CD4-positive, alpha-beta memory T cell (primary cell): ENCODE measurements at regions not wholly inside any gene's neighbourhood (a gene's known extent, or its start where the extent isn't known, plus 50 kb on each side); places are given as distances from the start of the nearest gene placed in this dataset.
"Not testable (repeated sequence)": the region's sequence is repeated elsewhere in the genome, so short reads cannot be mapped to it uniquely, and the experiment has no call there.

ENCODE experiments used
- CTCF ChIA-PET: fragments of 350-600 bp; sonication (Branson Sonifier 250); formaldehyde crosslinking; loops from one replicate; lab custom pipeline; 2021; ENCODE audit warnings: inconsistent platforms; ENCODE audit not compliant: partially characterized antibody; lab: Charles Lee
- POLR2A ChIA-PET: fragments of 350-600 bp; sonication (Branson Sonifier 250); formaldehyde crosslinking; loops from one replicate; lab custom pipeline; 2021; ENCODE audit not compliant: partially characterized antibody; lab: Charles Lee
- DNase-seq, 5 donors: peaks; one replicate each; pipeline versions ENCODE4 v3.0.0 to v3.0.0-alpha.2; 2020 to 2022; ENCODE audit warnings: mixed read lengths in 1 of 5
- H3K27ac ChIP-seq: one replicate; pipeline ENCODE4 v1.7.0; 2013; ENCODE audit warnings: low read depth, low read length
- H3K27me3 ChIP-seq: 2 replicates; pipeline ENCODE4 v1.7.0; 2013; ENCODE audit warnings: mild to moderate bottlenecking, low read length, moderate library complexity; ENCODE audit not compliant: insufficient read depth
- H3K36me3 ChIP-seq: 2 replicates; pipeline ENCODE4 v1.7.0; 2013; ENCODE audit warnings: mild to moderate bottlenecking, low read length, moderate library complexity; ENCODE audit not compliant: insufficient read depth
- H3K4me1 ChIP-seq: 2 replicates; pipeline ENCODE4 v1.7.0; 2013; ENCODE audit warnings: mild to moderate bottlenecking, low read length, moderate library complexity; ENCODE audit not compliant: insufficient read depth
- H3K4me3 ChIP-seq, 2 donors: one replicate each; pipeline ENCODE4 v1.7.0; 2013; ENCODE audit warnings: low read length in 2 of 2, mild to moderate bottlenecking in 1 of 2
- H3K9me3 ChIP-seq, 2 donors: one replicate each; pipeline ENCODE4 v1.7.0; 2013; ENCODE audit warnings: low read length in 2 of 2, control low read depth in 1 of 2; ENCODE audit not compliant: control insufficient read depth in 1 of 2
- H3K27ac Mint-ChIP-seq, 7 donors: one replicate each; pipeline ENCODE4 v1.8.0; 2020 to 2021; ENCODE audit warnings: mixed read lengths in 7 of 7, mild to moderate bottlenecking in 6 of 7, inconsistent platforms in 3 of 7, moderate library complexity in 3 of 7
- H3K27me3 Mint-ChIP-seq, 2 donors: one replicate each; pipeline ENCODE4 v1.8.0; 2020 to 2021; ENCODE audit warnings: mixed read lengths in 2 of 2
- H3K36me3 Mint-ChIP-seq, 2 donors: one replicate each; pipeline ENCODE4 v1.8.0; 2020 to 2021; ENCODE audit warnings: mixed read lengths in 2 of 2, inconsistent platforms in 1 of 2, mild to moderate bottlenecking in 1 of 2
- H3K4me1 Mint-ChIP-seq, 4 donors: one replicate each; pipeline ENCODE4 v1.8.0; 2020 to 2021; ENCODE audit warnings: mixed read lengths in 4 of 4, mild to moderate bottlenecking in 1 of 4
- H3K4me3 Mint-ChIP-seq, 8 donors: one replicate each; pipeline ENCODE4 v1.8.0; 2020 to 2021; ENCODE audit warnings: mixed read lengths in 8 of 8, mild to moderate bottlenecking in 7 of 8, moderate library complexity in 6 of 8, inconsistent platforms in 3 of 8
- H3K9me3 Mint-ChIP-seq, 8 donors: one replicate each; pipeline ENCODE4 v1.8.0; 2020 to 2021; ENCODE audit warnings: mixed read lengths in 8 of 8, mild to moderate bottlenecking in 5 of 8, inconsistent platforms in 3 of 8, moderate library complexity in 1 of 8
- intact Hi-C: fragments of 100-400 bp; cut with micrococcal nuclease; formaldehyde crosslinking; loops from one replicate; pipeline ENCODE4 v1.15.1; 2023

DNA sequence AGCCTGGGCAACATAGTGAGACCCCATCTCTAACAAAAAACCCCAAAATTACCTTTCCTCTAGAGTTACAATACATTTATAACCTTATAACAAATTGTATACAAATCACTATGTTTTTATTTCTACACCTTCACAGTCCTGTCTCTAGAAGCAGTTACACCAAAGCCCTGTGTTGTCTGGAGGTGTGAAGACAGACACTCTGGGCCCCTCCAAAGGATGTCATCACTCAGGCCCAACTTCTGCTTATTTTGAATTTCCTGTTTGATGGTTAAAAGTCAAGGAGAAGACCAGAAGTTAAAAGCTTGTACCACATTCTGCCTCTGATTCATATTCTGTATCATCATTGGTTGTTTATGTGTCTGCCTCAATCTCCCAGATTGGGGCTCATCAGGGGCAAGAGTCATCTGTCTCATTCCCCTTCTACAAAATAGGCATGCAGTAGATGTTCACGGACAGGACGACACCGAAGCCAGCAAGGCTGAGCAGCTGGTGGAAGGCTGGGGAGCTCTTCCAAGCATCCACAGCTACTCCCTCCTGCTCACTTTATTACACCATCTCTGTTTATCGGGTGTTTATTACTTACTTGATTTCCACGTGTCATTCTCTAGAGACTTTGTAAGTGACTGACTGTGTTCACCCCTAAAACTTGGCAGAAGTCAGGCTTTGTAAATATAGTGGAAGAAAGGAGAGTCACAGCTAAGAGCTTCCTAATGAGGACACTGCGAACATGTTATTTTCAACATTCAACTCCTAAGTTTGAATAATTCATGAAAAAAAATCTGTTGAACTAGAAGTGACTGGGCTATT is 136.8 kb upstream of the ANKRD28 start:
- Mint-ChIP-seq H3K4me1 (no peaks in the 10 kb centered on the region), H3K4me3 (no peak overlapping the region), H3K27ac (no peak overlapping the region), H3K9me3 (peaks cover 0 to 2% (median 0%) of the 10 kb centered on the region in 8 donors), H3K27me3 (peaks cover 0 to 4% of the 10 kb centered on the region in 2 donors), H3K36me3 (no peaks in the 10 kb centered on the region)
- Histone ChIP-seq H3K36me3 (no peaks in the 10 kb centered on the region), H3K4me3 (no peak overlapping the region), H3K27me3 (no peaks in the 10 kb centered on the region), H3K9me3 (no peaks in the 10 kb centered on the region), H3K4me1 (no peaks in the 10 kb centered on the region), H3K27ac (no peak overlapping the region)
- ChIA-PET CTCF (interaction anchor here (1.3 kb wide), 1 partner anchor 19 kb away, joined by 3 read pairs; no protein-coding TSS in a partner anchor), POLR2A (no interaction called here)
- intact Hi-C loops: no loop called here
- no peak for DNase-seq

- POLR2A ChIA-PET: no interaction called here
- H3K4me3 ChIP-seq: no peak overlapping the region
- H3K9me3 ChIP-seq: no peaks in the 10 kb centered on the region
- no peak overlapping the region for H3K4me3 Mint-ChIP-seq
- H3K27me3 Mint-ChIP-seq: peaks cover 0 to 4% of the 10 kb centered on the region in 2 donors
- peaks cover 2 to 9% (median 4%) of the 10 kb centered on the region in 8 donors for H3K9me3 Mint-ChIP-seq
- H3K36me3 ChIP-seq: no peaks in the 10 kb centered on the region
- no peaks in the 10 kb centered on the region for H3K27me3 ChIP-seq
- H3K36me3 Mint-ChIP-seq: peaks cover 0 to 15% of the 10 kb centered on the region in 2 donors
- DNase-seq: no peak
- no peak overlapping the region for H3K27ac Mint-ChIP-seq
- no peak overlapping the region for H3K27ac ChIP-seq
- H3K4me1 Mint-ChIP-seq: no peaks in the 10 kb centered on the region
- intact Hi-C loops: no loop called here
- no peaks in the 10 kb centered on the region for H3K4me1 ChIP-seq
- CTCF ChIA-PET: no interaction called here
Measured at GRCh38 chr3:15936312-15936711, 138.5 kb upstream of the ANKRD28 start.

- intact Hi-C loops: no loop called here
- peaks cover 0 to 4% of the 10 kb centered on the region in 2 donors for H3K27me3 Mint-ChIP-seq
Measured at GRCh38 chr3:15940641-15941040, 142.9 kb upstream of the ANKRD28 start.

DNA sequence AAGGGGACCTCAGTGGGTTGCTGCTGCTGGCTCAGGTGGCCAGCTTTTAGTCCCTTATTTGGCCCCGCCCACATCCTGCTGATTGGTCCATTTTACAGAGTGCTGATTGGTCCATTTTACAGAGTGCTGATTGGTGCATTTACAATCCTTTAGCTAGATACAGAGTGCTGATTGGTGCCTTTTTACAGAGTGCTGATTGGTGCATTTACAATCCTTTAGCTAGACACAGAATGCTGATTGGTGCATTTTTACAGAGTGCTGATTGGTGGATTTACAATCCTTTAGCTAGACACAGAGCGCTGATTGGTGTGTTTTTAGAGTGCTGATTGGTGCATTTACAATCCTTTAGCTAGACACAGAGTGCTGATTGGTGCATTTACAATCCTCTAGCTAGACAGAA is 143.7 kb upstream of the ANKRD28 start:
- intact Hi-C loops, DNase-seq: not testable (repeated sequence)
- peaks cover 0 to 15% of the 10 kb centered on the region in 2 donors for H3K36me3 Mint-ChIP-seq

More at GRCh38 chr3:15940641-15941040, 142.9 kb upstream of the ANKRD28 start:
- peaks cover 0 to 2% (median 0%) of the 10 kb centered on the region in 4 donors for H3K4me1 Mint-ChIP-seq
- no peak overlapping the region for H3K27ac ChIP-seq
- no peaks in the 10 kb centered on the region for H3K36me3 ChIP-seq
- no peak overlapping the region for H3K4me3 ChIP-seq
- H3K36me3 Mint-ChIP-seq: peaks cover 0 to 15% of the 10 kb centered on the region in 2 donors
- no peak for DNase-seq
- POLR2A ChIA-PET: no interaction called here
- H3K4me1 ChIP-seq: no peaks in the 10 kb centered on the region
- no peak overlapping the region for H3K27ac Mint-ChIP-seq
- H3K9me3 ChIP-seq: no peaks in the 10 kb centered on the region
- H3K4me3 Mint-ChIP-seq: no peak overlapping the region
- no peaks in the 10 kb centered on the region for H3K27me3 ChIP-seq
- CTCF ChIA-PET: no interaction called here
- peaks cover 2 to 14% (median 4%) of the 10 kb centered on the region in 8 donors for H3K9me3 Mint-ChIP-seq

GRCh38 chr3:15941958-15942357 is 144.2 kb upstream of the ANKRD28 start:
- POLR2A ChIA-PET: interaction anchor here (0.5 kb wide), 1 partner anchor 59 kb away, joined by 4 read pairs; no protein-coding TSS in a partner anchor

More for the DNA sequence above, 143.7 kb upstream of the ANKRD28 start:
- H3K4me3 ChIP-seq, H3K27me3 ChIP-seq, POLR2A ChIA-PET, H3K27me3 Mint-ChIP-seq, H3K4me1 ChIP-seq, H3K4me3 Mint-ChIP-seq, H3K27ac ChIP-seq, H3K9me3 ChIP-seq, H3K4me1 Mint-ChIP-seq, H3K36me3 ChIP-seq, H3K27ac Mint-ChIP-seq: not testable (repeated sequence)
- H3K9me3 Mint-ChIP-seq: peaks cover 2 to 14% (median 4%) of the 10 kb centered on the region in 8 donors
- CTCF ChIA-PET: interaction anchor here (1.9 kb wide), 1 partner anchor 12 kb away, joined by 6 read pairs; no protein-coding TSS in a partner anchor

GRCh38 chr3:15942462-15942861 is 144.7 kb upstream of the ANKRD28 start:
- intact Hi-C loops: no loop called here
- H3K4me1 Mint-ChIP-seq: peaks cover 0 to 2% (median 0%) of the 10 kb centered on the region in 4 donors
- Histone ChIP-seq H3K4me3 (no peak overlapping the region), H3K36me3 (no peaks in the 10 kb centered on the region), H3K27me3 (no peaks in the 10 kb centered on the region), H3K27ac (no peak overlapping the region), H3K9me3 (no peaks in the 10 kb centered on the region), H3K4me1 (no peaks in the 10 kb centered on the region)
- peaks cover 0 to 15% of the 10 kb centered on the region in 2 donors for H3K36me3 Mint-ChIP-seq
- no peaks in the 10 kb centered on the region for H3K27me3 Mint-ChIP-seq
- no peak overlapping the region for H3K4me3 Mint-ChIP-seq
- CTCF ChIA-PET: interaction anchor here (1.9 kb wide), 1 partner anchor 11 kb away, joined by 6 read pairs; no protein-coding TSS in a partner anchor
- peaks cover 1 to 14% (median 4%) of the 10 kb centered on the region in 8 donors for H3K9me3 Mint-ChIP-seq
- no peak overlapping the region for H3K27ac Mint-ChIP-seq
- POLR2A ChIA-PET: interaction anchor here (0.5 kb wide), 1 partner anchor 59 kb away, joined by 4 read pairs; no protein-coding TSS in a partner anchor
- DNase-seq: no peak

More at GRCh38 chr3:15941958-15942357, 144.2 kb upstream of the ANKRD28 start:
- no peak for DNase-seq
- Histone ChIP-seq H3K4me1 (no peaks in the 10 kb centered on the region), H3K36me3 (no peaks in the 10 kb centered on the region), H3K27me3 (no peaks in the 10 kb centered on the region), H3K27ac (no peak overlapping the region), H3K4me3 (no peak overlapping the region), H3K9me3 (no peaks in the 10 kb centered on the region)
- Mint-ChIP-seq H3K27ac (no peak overlapping the region), H3K4me1 (peaks cover 0 to 2% (median 0%) of the 10 kb centered on the region in 4 donors), H3K27me3 (no peaks in the 10 kb centered on the region), H3K36me3 (peaks cover 0 to 15% of the 10 kb centered on the region in 2 donors), H3K4me3 (no peak overlapping the region), H3K9me3 (peaks cover 1 to 14% (median 4%) of the 10 kb centered on the region in 8 donors)
- CTCF ChIA-PET: interaction anchor here (1.9 kb wide), 1 partner anchor 12 kb away, joined by 6 read pairs; no protein-coding TSS in a partner anchor
- intact Hi-C loops: no loop called here

- Mint-ChIP-seq H3K4me3 (no peak overlapping the region), H3K9me3 (peaks cover 1 to 14% (median 4%) of the 10 kb centered on the region in 8 donors), H3K4me1 (peaks cover 0 to 2% (median 0%) of the 10 kb centered on the region in 4 donors), H3K36me3 (peaks cover 0 to 15% of the 10 kb centered on the region in 2 donors), H3K27me3 (no peaks in the 10 kb centered on the region), H3K27ac (no peak overlapping the region)
- ChIA-PET POLR2A (no interaction called here), CTCF (interaction anchor here (1.9 kb wide), 1 partner anchor 11 kb away, joined by 6 read pairs; no protein-coding TSS in a partner anchor)
- H3K27ac ChIP-seq: no peak overlapping the region
- H3K27me3 ChIP-seq: no peaks in the 10 kb centered on the region
- no peaks in the 10 kb centered on the region for H3K9me3 ChIP-seq
- intact Hi-C loops: no loop called here
- no peak overlapping the region for H3K4me3 ChIP-seq
- no peaks in the 10 kb centered on the region for H3K36me3 ChIP-seq
- no peaks in the 10 kb centered on the region for H3K4me1 ChIP-seq
- DNase-seq: no peak
Measured at GRCh38 chr3:15942936-15943335, 145.2 kb upstream of the ANKRD28 start.
